IPS DF 4.7 (cell line): ENCODE measurements at regions not wholly inside any gene's neighbourhood (a gene's known extent, or its start where the extent isn't known, plus 50 kb on each side); places are given as distances from the start of the nearest gene placed in this dataset.
"Not testable (repeated sequence)": the region's sequence is repeated elsewhere in the genome, so short reads cannot be mapped to it uniquely, and the experiment has no call there.

ENCODE experiments used
- DNase-seq: peaks from one replicate; pipeline ENCODE4 v3.0.0-alpha.2; 2013; ENCODE audit warnings: low spot score; ENCODE audit errors: extremely low read depth

- no peak for DNase-seq
These were observed 537.5 kb upstream of the CCDC54 start for GRCh38 chr3:106839576-106840280.

GRCh38 chr3:106840319-106840718, 536.9 kb upstream of the CCDC54 start:
- DNase-seq, result no peak

GRCh38 chr3:106842151-106842550, 535.1 kb upstream of the CCDC54 start:
- DNase-seq, result no peak

- no peak for DNase-seq
These were observed 532.6 kb upstream of the CCDC54 start for GRCh38 chr3:106844638-106845037.

GRCh38 chr3:106848099-106848498, 529.1 kb upstream of the CCDC54 start:
- DNase-seq, result no peak

- no peak for DNase-seq
These were observed 526.8 kb upstream of the CCDC54 start for GRCh38 chr3:106850437-106850836.

- DNase-seq, result not testable (repeated sequence)
These were observed 518.9 kb upstream of the CCDC54 start for GRCh38 chr3:106858321-106858720.

GRCh38 chr3:106860182-106860581, 517.1 kb upstream of the CCDC54 start:
- no peak for DNase-seq

- no peak for DNase-seq
These were observed 515.2 kb upstream of the CCDC54 start for GRCh38 chr3:106862067-106862466.

GRCh38 chr3:106877627-106878026, 499.6 kb upstream of the CCDC54 start:
- no peak for DNase-seq

- DNase-seq, result peak; percentile 25
These were observed 497.0 kb upstream of the CCDC54 start for GRCh38 chr3:106880206-106880605.

- no peak for DNase-seq
These were observed 496.1 kb upstream of the CCDC54 start for GRCh38 chr3:106881186-106881585.

- no peak for DNase-seq
These were observed 494.9 kb upstream of the CCDC54 start for GRCh38 chr3:106882297-106882696.

GRCh38 chr3:106906074-106906473, 471.2 kb upstream of the CCDC54 start:
- DNase-seq, result no peak

- DNase-seq, result no peak
These were observed 468.9 kb upstream of the CCDC54 start for GRCh38 chr3:106908181-106908938.

GRCh38 chr3:106913111-106913698, 464.0 kb upstream of the CCDC54 start:
- DNase-seq, result peak; percentile 62

GRCh38 chr3:106913966-106914365, 463.3 kb upstream of the CCDC54 start:
- DNase-seq, result peak; percentile 38

- no peak for DNase-seq
These were observed 456.6 kb upstream of the CCDC54 start for GRCh38 chr3:106920609-106921008.

- DNase-seq, result no peak
These were observed 448.2 kb upstream of the CCDC54 start for GRCh38 chr3:106929081-106929480.

- no peak for DNase-seq
These were observed 447.2 kb upstream of the CCDC54 start for GRCh38 chr3:106930086-106930485.

GRCh38 chr3:106931904-106932303, 445.3 kb upstream of the CCDC54 start:
- no peak for DNase-seq

- DNase-seq, result no peak
These were observed 440.9 kb upstream of the CCDC54 start for GRCh38 chr3:106936337-106936736.
